ENCODE measurements at regions not wholly inside any gene's neighbourhood (a gene's known extent, or its start where the extent isn't known, plus 50 kb on each side); places are given as distances from the start of the nearest gene placed in this dataset.

- TF ChIP-seq CHD7 (IDR thresholded peaks at IDR 0.05; ENCODE audit: insufficient replicate concordance, low read length): no peak
- TF ChIP-seq GABPA (IDR thresholded peaks at IDR 0.05; ENCODE audit: borderline replicate concordance, insufficient read depth, low read length): no peak
- no peak for TF ChIP-seq MAFK (IDR thresholded peaks at IDR 0.05; ENCODE audit: low read depth, low read length)
- no peak for TF ChIP-seq CHD2 (IDR thresholded peaks at IDR 0.05; ENCODE audit: low read length)
- TF ChIP-seq JUN (IDR thresholded peaks at IDR 0.05; ENCODE audit: low read depth, low read length): no peak
These were observed 168.8 kb downstream of the KATNAL1 start (continued) for GRCh38 chr13:30138511-30138910.
